Esophagus squamous epithelium (tissue), 4 donors: ENCODE measurements at regions not wholly inside any gene's neighbourhood (a gene's known extent, or its start where the extent isn't known, plus 50 kb on each side); places are given as distances from the start of the nearest gene placed in this dataset.

Experiments
- CTCF ChIP-seq, 6 experiments: fragments of 450-650 bp in 4 of 6; fragments of 200-600 bp in 2 of 6; sonication (generic) in 2 of 6; IDR thresholded peaks; one replicate each; pipeline ENCODE4 v1.5.1; 2016 to 2019; ENCODE audit warnings: antibody characterized with exemption in 6 of 6, mild to moderate bottlenecking in 4 of 6, moderate library complexity in 4 of 6
- POLR2A ChIP-seq, 4 donors: fragments of 450-650 bp; IDR thresholded peaks; one replicate each; pipeline ENCODE4 v1.6.1; 2017; ENCODE audit warnings: antibody characterized with exemption in 4 of 4, mild to moderate bottlenecking in 4 of 4, moderate library complexity in 3 of 4

GRCh38 chr1:217993439-217993838 lies 291.7 kb upstream of the RRP15 start:
- TF ChIP-seq CTCF (IDR thresholded peaks at IDR 0.05) (no peak), POLR2A (IDR thresholded peaks at IDR 0.05) (no peak)
